ENCODE measurements at regions not wholly inside any gene's neighbourhood (a gene's known extent, or its start where the extent isn't known, plus 50 kb on each side); places are given as distances from the start of the nearest gene placed in this dataset.

GRCh38 chr5:74209571-74209970 is 431.0 kb downstream of the ENC1 start:
- WGBS, result 90% methylated on average over 2 of the region's 2 CpGs

GRCh38 chr5:74206579-74207550 is 433.7 kb downstream of the ENC1 start:
- no peak overlapping the region for H3K27ac ChIP-seq (ENCODE audit: low read length)
- peak; percentile 78 to 89 (median 89) for DNase-seq
- H3K27me3 ChIP-seq (ENCODE audit: control insufficient read depth, insufficient read depth), result no peaks in the 10 kb centered on the region
- WGBS, result 62% methylated on average over 12 of the region's 12 CpGs
- no peak overlapping the region for H3K4me3 ChIP-seq (ENCODE audit: low read length)
- H3K4me1 ChIP-seq (ENCODE audit: control insufficient read depth, insufficient read depth, low read length), result no peaks in the 10 kb centered on the region
- intact Hi-C loops (cut with DNase I), result loop anchor here in 1 of 4 donors (10.0 kb wide), 1 partner anchor 172 kb away; no protein-coding TSS in a partner anchor
- peak; percentile 90 to 91 for ATAC-seq
- no peaks in the 10 kb centered on the region for H3K9me3 ChIP-seq (ENCODE audit: control insufficient read depth, low read length)

More at GRCh38 chr5:74209571-74209970, 431.0 kb downstream of the ENC1 start:
- intact Hi-C loops (cut with DNase I), result loop anchor here in 1 of 4 donors (10.0 kb wide), 1 partner anchor 175 kb away; no protein-coding TSS in a partner anchor
- no peak overlapping the region for H3K4me3 ChIP-seq (ENCODE audit: low read length)
- H3K9me3 ChIP-seq (ENCODE audit: control insufficient read depth, low read length), result no peaks in the 10 kb centered on the region
- DNase-seq, result no peak
- ATAC-seq, result no peak
- no peaks in the 10 kb centered on the region for H3K27me3 ChIP-seq (ENCODE audit: control insufficient read depth, insufficient read depth)
- no peaks in the 10 kb centered on the region for H3K4me1 ChIP-seq (ENCODE audit: control insufficient read depth, insufficient read depth, low read length)
- H3K27ac ChIP-seq (ENCODE audit: low read length), result no peak overlapping the region

GRCh38 chr5:74205767-74206578 is 434.6 kb downstream of the ENC1 start:
- peaks cover 3% of the 10 kb centered on the region for H3K4me1 ChIP-seq (ENCODE audit: control insufficient read depth, insufficient read depth, low read length)
- H3K27ac ChIP-seq (ENCODE audit: low read length), result no peak overlapping the region
- intact Hi-C loops (cut with DNase I), result loop anchor here in 1 of 4 donors (10.0 kb wide), 1 partner anchor 171 kb away; no protein-coding TSS in a partner anchor
- H3K4me3 ChIP-seq (ENCODE audit: low read length), result no peak overlapping the region
- H3K9me3 ChIP-seq (ENCODE audit: control insufficient read depth, low read length), result no peaks in the 10 kb centered on the region
- ATAC-seq, result peak in 1 of 2 donors; percentile 18
- H3K27me3 ChIP-seq (ENCODE audit: control insufficient read depth, insufficient read depth), result no peaks in the 10 kb centered on the region
- no peak for DNase-seq
- WGBS, result 43% methylated on average over 6 of the region's 6 CpGs

GRCh38 chr5:74201334-74202081 is 439.0 kb downstream of the ENC1 start:
- peak; percentile 55 to 72 (median 64) for DNase-seq
- H3K27ac ChIP-seq (ENCODE audit: low read length), result no peak overlapping the region

GRCh38 chr5:74200560-74200959 is 440.0 kb downstream of the ENC1 start:
- no peak overlapping the region for H3K4me3 ChIP-seq (ENCODE audit: low read length)
- intact Hi-C loops (cut with DNase I), result loop anchor here in 1 of 4 donors (10.0 kb wide), 1 partner anchor 166 kb away; no protein-coding TSS in a partner anchor
- no peak overlapping the region for H3K27ac ChIP-seq (ENCODE audit: low read length)
- H3K27me3 ChIP-seq (ENCODE audit: control insufficient read depth, insufficient read depth), result no peaks in the 10 kb centered on the region
- peak in 1 of 2 donors; percentile 38 for ATAC-seq
- WGBS, result 73% methylated on average over 2 of the region's 2 CpGs
- H3K9me3 ChIP-seq (ENCODE audit: control insufficient read depth, low read length), result no peaks in the 10 kb centered on the region
- H3K4me1 ChIP-seq (ENCODE audit: control insufficient read depth, insufficient read depth, low read length), result peaks cover 6% of the 10 kb centered on the region
- no peak for DNase-seq

More at GRCh38 chr5:74201334-74202081, 439.0 kb downstream of the ENC1 start:
- Histone ChIP-seq H3K27me3 (ENCODE audit: control insufficient read depth, insufficient read depth) (no peaks in the 10 kb centered on the region), H3K4me3 (ENCODE audit: low read length) (no peak overlapping the region), H3K4me1 (ENCODE audit: control insufficient read depth, insufficient read depth, low read length) (peaks cover 6% of the 10 kb centered on the region), H3K9me3 (ENCODE audit: control insufficient read depth, low read length) (no peaks in the 10 kb centered on the region)
- intact Hi-C loops (cut with DNase I), result loop anchor here in 1 of 4 donors (10.0 kb wide), 1 partner anchor 167 kb away; no protein-coding TSS in a partner anchor
- peak; percentile 58 to 74 for ATAC-seq
- WGBS, result 46% methylated on average over 8 of the region's 8 CpGs

GRCh38 chr5:74199436-74200210 is 440.9 kb downstream of the ENC1 start:
- DNase-seq, result no peak
- 94% methylated on average over 7 of the region's 7 CpGs for WGBS
- intact Hi-C loops (cut with DNase I), result loop anchor here in 1 of 4 donors (10.0 kb wide), 1 partner anchor 165 kb away; no protein-coding TSS in a partner anchor

GRCh38 chr5:74199005-74199404 is 441.5 kb downstream of the ENC1 start:
- H3K9me3 ChIP-seq (ENCODE audit: control insufficient read depth, low read length), result no peaks in the 10 kb centered on the region
- ATAC-seq (peak in 1 of 2 donors; percentile 33), DNase-seq (peak in 1 of 3 donors; percentile 29)
- H3K27me3 ChIP-seq (ENCODE audit: control insufficient read depth, insufficient read depth), result no peaks in the 10 kb centered on the region
- H3K4me1 ChIP-seq (ENCODE audit: control insufficient read depth, insufficient read depth, low read length), result peaks cover 6% of the 10 kb centered on the region
- 42% methylated on average over 2 of the region's 2 CpGs for WGBS
- no peak overlapping the region for H3K27ac ChIP-seq (ENCODE audit: low read length)
- intact Hi-C loops (cut with DNase I), result no loop called here
- no peak overlapping the region for H3K4me3 ChIP-seq (ENCODE audit: low read length)

More at GRCh38 chr5:74199436-74200210, 440.9 kb downstream of the ENC1 start:
- no peaks in the 10 kb centered on the region for H3K27me3 ChIP-seq (ENCODE audit: control insufficient read depth, insufficient read depth)
- no peak overlapping the region for H3K4me3 ChIP-seq (ENCODE audit: low read length)
- H3K4me1 ChIP-seq (ENCODE audit: control insufficient read depth, insufficient read depth, low read length), result peaks cover 6% of the 10 kb centered on the region
- ATAC-seq, result no peak
- H3K27ac ChIP-seq (ENCODE audit: low read length), result no peak overlapping the region
- H3K9me3 ChIP-seq (ENCODE audit: control insufficient read depth, low read length), result no peaks in the 10 kb centered on the region

- DNase-seq (no peak), ATAC-seq (no peak)
- Histone ChIP-seq H3K27ac (ENCODE audit: low read length) (no peak overlapping the region), H3K4me1 (ENCODE audit: control insufficient read depth, insufficient read depth, low read length) (peaks cover 6% of the 10 kb centered on the region), H3K27me3 (ENCODE audit: control insufficient read depth, insufficient read depth) (no peaks in the 10 kb centered on the region), H3K4me3 (ENCODE audit: low read length) (no peak overlapping the region), H3K9me3 (ENCODE audit: control insufficient read depth, low read length) (no peaks in the 10 kb centered on the region)
- WGBS, result 81% methylated on average over 2 of the region's 2 CpGs
- intact Hi-C loops (cut with DNase I), result no loop called here
Measured at GRCh38 chr5:74198156-74198555, 442.4 kb downstream of the ENC1 start.

GRCh38 chr5:74196233-74196632 is 444.3 kb downstream of the ENC1 start:
- Histone ChIP-seq H3K4me1 (ENCODE audit: control insufficient read depth, insufficient read depth, low read length) (peaks cover 4% of the 10 kb centered on the region), H3K27ac (ENCODE audit: low read length) (no peak overlapping the region), H3K4me3 (ENCODE audit: low read length) (no peak overlapping the region), H3K27me3 (ENCODE audit: control insufficient read depth, insufficient read depth) (no peaks in the 10 kb centered on the region), H3K9me3 (ENCODE audit: control insufficient read depth, low read length) (no peaks in the 10 kb centered on the region)
- intact Hi-C loops (cut with DNase I), result no loop called here
- WGBS, result 78% methylated on average over 2 of the region's 2 CpGs
- DNase-seq (no peak), ATAC-seq (no peak)

Measured in right cardiac atrium (tissue), 5 donors.